ENCODE measurements at regions not wholly inside any gene's neighbourhood (a gene's known extent, or its start where the extent isn't known, plus 50 kb on each side); places are given as distances from the start of the nearest gene placed in this dataset.

- H3K4ac ChIP-seq (ENCODE audit: low read depth, low read length) = no peak overlapping the region
- no peak overlapping the region for H2BK12ac ChIP-seq (ENCODE audit: low read length)
- H4K8ac ChIP-seq (ENCODE audit: low read depth, low read length) = no peak overlapping the region
- H2BK120ac ChIP-seq (ENCODE audit: insufficient read depth, low read length, poor library complexity) = no peak overlapping the region
- no peak overlapping the region for H2AK5ac ChIP-seq (ENCODE audit: low read length)
- H4K91ac ChIP-seq (ENCODE audit: low read depth, low read length) = no peak overlapping the region
- H2BK5ac ChIP-seq (ENCODE audit: low read depth, low read length, poor library complexity) = no peak overlapping the region
- H3K79me1 ChIP-seq (ENCODE audit: low read length) = peaks cover 2% of the 10 kb centered on the region
- no peak for DNase-seq
- H3K4me2 ChIP-seq (ENCODE audit: low read length) = no peak overlapping the region
- H4K12ac ChIP-seq (ENCODE audit: low read depth, low read length) = no peak overlapping the region
- H2AFZ ChIP-seq (ENCODE audit: insufficient read depth, low read length, poor library complexity) = no peak overlapping the region
- H3K79me2 ChIP-seq (ENCODE audit: control insufficient read depth, insufficient read depth, low read length, poor library complexity) = no peaks in the 10 kb centered on the region
- H3K14ac ChIP-seq (ENCODE audit: low read length) = no peak overlapping the region
- no peaks in the 10 kb centered on the region for H3K27me3 ChIP-seq (ENCODE audit: insufficient read depth, low read length)
- H3K4me3 ChIP-seq (ENCODE audit: low read depth, low read length) = no peak overlapping the region
- peaks cover 5% of the 10 kb centered on the region in 2 experiments for H3K4me1 ChIP-seq (ENCODE audit: control insufficient read depth in 1 of 2, insufficient read depth in 2 of 2, low read length in 2 of 2)
- H3K9me3 ChIP-seq (ENCODE audit: insufficient read depth, low read depth, low read length) = peaks cover 2% of the 10 kb centered on the region
- H3K36me3 ChIP-seq (ENCODE audit: control insufficient read depth in 1 of 2, insufficient read depth in 2 of 2, low read length in 2 of 2) = no peaks in the 10 kb centered on the region
- H3K9ac ChIP-seq (ENCODE audit: low read length) = no peak overlapping the region
- no peak overlapping the region for H3K27ac ChIP-seq (ENCODE audit: low read depth, low read length)
- H3K18ac ChIP-seq (ENCODE audit: low read length) = no peak overlapping the region
- no peak overlapping the region for H3K23ac ChIP-seq (ENCODE audit: low read length)
These were observed 571.3 kb upstream of the TBX3 start for GRCh38 chr12:115255257-115255656.

- Histone ChIP-seq H3K27me3 (ENCODE audit: insufficient read depth, low read length) (no peaks in the 10 kb centered on the region), H2AFZ (ENCODE audit: insufficient read depth, low read length, poor library complexity) (no peak overlapping the region), H4K91ac (ENCODE audit: low read depth, low read length) (no peak overlapping the region), H3K79me1 (ENCODE audit: low read length) (peaks cover 2% of the 10 kb centered on the region), H3K23ac (ENCODE audit: low read length) (no peak overlapping the region), H3K79me2 (ENCODE audit: control insufficient read depth, insufficient read depth, low read length, poor library complexity) (no peaks in the 10 kb centered on the region), H3K27ac (ENCODE audit: low read depth, low read length) (no peak overlapping the region), H2BK120ac (ENCODE audit: insufficient read depth, low read length, poor library complexity) (no peak overlapping the region), H3K9ac (ENCODE audit: low read length) (no peak overlapping the region), H2AK5ac (ENCODE audit: low read length) (no peak overlapping the region), H3K4me1 (ENCODE audit: control insufficient read depth in 1 of 2, insufficient read depth in 2 of 2, low read length in 2 of 2) (peaks cover 5% of the 10 kb centered on the region in 2 experiments), H3K4me2 (ENCODE audit: low read length) (no peak overlapping the region), H4K8ac (ENCODE audit: low read depth, low read length) (no peak overlapping the region), H3K4ac (ENCODE audit: low read depth, low read length) (no peak overlapping the region), H3K9me3 (ENCODE audit: insufficient read depth, low read depth, low read length) (peaks cover 2% of the 10 kb centered on the region), H3K4me3 (ENCODE audit: low read depth, low read length) (no peak overlapping the region), H3K18ac (ENCODE audit: low read length) (no peak overlapping the region), H3K14ac (ENCODE audit: low read length) (no peak overlapping the region), H3K36me3 (ENCODE audit: control insufficient read depth in 1 of 2, insufficient read depth in 2 of 2, low read length in 2 of 2) (no peaks in the 10 kb centered on the region), H4K12ac (ENCODE audit: low read depth, low read length) (no peak overlapping the region), H2BK12ac (ENCODE audit: low read length) (no peak overlapping the region), H2BK5ac (ENCODE audit: low read depth, low read length, poor library complexity) (no peak overlapping the region)
- no CpG with 5 or more reads among the region's 3 CpGs for WGBS (ENCODE audit: extremely low coverage, insufficient coverage, insufficient read length)
- DNase-seq = no peak
These were observed 569.1 kb upstream of the TBX3 start for GRCh38 chr12:115253049-115253448.

- H2BK120ac ChIP-seq (ENCODE audit: insufficient read depth, low read length, poor library complexity) = no peak overlapping the region
- no peaks in the 10 kb centered on the region for H3K27me3 ChIP-seq (ENCODE audit: insufficient read depth, low read length)
- H3K4me1 ChIP-seq (ENCODE audit: control insufficient read depth in 1 of 2, insufficient read depth in 2 of 2, low read length in 2 of 2) = peaks cover 5% of the 10 kb centered on the region in 2 experiments
- no peak overlapping the region for H3K4me2 ChIP-seq (ENCODE audit: low read length)
- no peak overlapping the region for H2BK12ac ChIP-seq (ENCODE audit: low read length)
- no peak overlapping the region for H3K27ac ChIP-seq (ENCODE audit: low read depth, low read length)
- no peak overlapping the region for H3K18ac ChIP-seq (ENCODE audit: low read length)
- no peak overlapping the region for H2BK5ac ChIP-seq (ENCODE audit: low read depth, low read length, poor library complexity)
- DNase-seq = no peak
- no peaks in the 10 kb centered on the region for H3K36me3 ChIP-seq (ENCODE audit: control insufficient read depth in 1 of 2, insufficient read depth in 2 of 2, low read length in 2 of 2)
- no peak overlapping the region for H4K8ac ChIP-seq (ENCODE audit: low read depth, low read length)
- H3K9ac ChIP-seq (ENCODE audit: low read length) = no peak overlapping the region
- peaks cover 2% of the 10 kb centered on the region for H3K9me3 ChIP-seq (ENCODE audit: insufficient read depth, low read depth, low read length)
- H3K23ac ChIP-seq (ENCODE audit: low read length) = no peak overlapping the region
- H3K79me2 ChIP-seq (ENCODE audit: control insufficient read depth, insufficient read depth, low read length, poor library complexity) = no peaks in the 10 kb centered on the region
- H3K14ac ChIP-seq (ENCODE audit: low read length) = no peak overlapping the region
- H3K4me3 ChIP-seq (ENCODE audit: low read depth, low read length) = no peak overlapping the region
- no peak overlapping the region for H2AFZ ChIP-seq (ENCODE audit: insufficient read depth, low read length, poor library complexity)
- no peak overlapping the region for H3K4ac ChIP-seq (ENCODE audit: low read depth, low read length)
- no CpG with 5 or more reads among the region's 6 CpGs for WGBS (ENCODE audit: extremely low coverage, insufficient coverage, insufficient read length)
- H4K91ac ChIP-seq (ENCODE audit: low read depth, low read length) = no peak overlapping the region
- peaks cover 2% of the 10 kb centered on the region for H3K79me1 ChIP-seq (ENCODE audit: low read length)
- no peak overlapping the region for H2AK5ac ChIP-seq (ENCODE audit: low read length)
- no peak overlapping the region for H4K12ac ChIP-seq (ENCODE audit: low read depth, low read length)
These were observed 567.8 kb upstream of the TBX3 start for GRCh38 chr12:115251727-115252126.

- Histone ChIP-seq H3K4me3 (ENCODE audit: low read depth, low read length) (no peak overlapping the region), H3K9ac (ENCODE audit: low read length) (no peak overlapping the region), H4K91ac (ENCODE audit: low read depth, low read length) (no peak overlapping the region), H2BK12ac (ENCODE audit: low read length) (no peak overlapping the region), H3K4me2 (ENCODE audit: low read length) (no peak overlapping the region), H2BK120ac (ENCODE audit: insufficient read depth, low read length, poor library complexity) (no peak overlapping the region), H4K12ac (ENCODE audit: low read depth, low read length) (no peak overlapping the region), H3K14ac (ENCODE audit: low read length) (no peak overlapping the region), H3K79me2 (ENCODE audit: control insufficient read depth, insufficient read depth, low read length, poor library complexity) (no peaks in the 10 kb centered on the region), H4K8ac (ENCODE audit: low read depth, low read length) (no peak overlapping the region), H3K9me3 (ENCODE audit: insufficient read depth, low read depth, low read length) (peaks cover 2% of the 10 kb centered on the region), H3K18ac (ENCODE audit: low read length) (no peak overlapping the region), H3K4me1 (ENCODE audit: control insufficient read depth in 1 of 2, insufficient read depth in 2 of 2, low read length in 2 of 2) (peaks cover 5% of the 10 kb centered on the region in 2 experiments), H2BK5ac (ENCODE audit: low read depth, low read length, poor library complexity) (no peak overlapping the region), H3K36me3 (ENCODE audit: control insufficient read depth in 1 of 2, insufficient read depth in 2 of 2, low read length in 2 of 2) (no peaks in the 10 kb centered on the region), H3K27me3 (ENCODE audit: insufficient read depth, low read length) (no peaks in the 10 kb centered on the region), H2AFZ (ENCODE audit: insufficient read depth, low read length, poor library complexity) (no peak overlapping the region), H3K23ac (ENCODE audit: low read length) (no peak overlapping the region), H3K79me1 (ENCODE audit: low read length) (peaks cover 2% of the 10 kb centered on the region), H2AK5ac (ENCODE audit: low read length) (no peak overlapping the region), H3K27ac (ENCODE audit: low read depth, low read length) (no peak overlapping the region), H3K4ac (ENCODE audit: low read depth, low read length) (no peak overlapping the region)
- DNase-seq = no peak
- no CpG with 5 or more reads among the region's 3 CpGs for WGBS (ENCODE audit: extremely low coverage, insufficient coverage, insufficient read length)
These were observed 565.8 kb upstream of the TBX3 start for GRCh38 chr12:115249671-115250278.

All from trophoblast cell (in vitro differentiated cells and primary cell).